Urothelium cell line (cell line): ENCODE measurements at regions not wholly inside any gene's neighbourhood (a gene's known extent, or its start where the extent isn't known, plus 50 kb on each side); places are given as distances from the start of the nearest gene placed in this dataset.
"Not testable (repeated sequence)": the region's sequence is repeated elsewhere in the genome, so short reads cannot be mapped to it uniquely, and the experiment has no call there.

Source experiments
- DNase-seq: peaks from one replicate; pipeline ENCODE4 v3.0.0; 2011; ENCODE audit warnings: low spot score, mixed read lengths
- FAIRE-seq: peaks from 2 replicates; lab custom pipeline; 2011; peaks lifted over from hg19 to GRCh38; lab: Jason Lieb, UNC

- FAIRE-seq, result no peak
Observed at GRCh38 chr2:122660786-122661634, 905.6 kb downstream of the TSN start.

GRCh38 chr2:122663620-122664019, 908.2 kb downstream of the TSN start:
- DNase-seq, result no peak
- FAIRE-seq, result no peak

More at GRCh38 chr2:122660786-122661634, 905.6 kb downstream of the TSN start:
- no peak for DNase-seq

GRCh38 chr2:122669627-122670026, 914.2 kb downstream of the TSN start:
- FAIRE-seq (no peak), DNase-seq (no peak)

GRCh38 chr2:122670897-122671296, 915.4 kb downstream of the TSN start:
- DNase-seq (no peak), FAIRE-seq (peak; percentile 9)

- DNase-seq (no peak), FAIRE-seq (no peak)
Observed at GRCh38 chr2:122680662-122681061, 925.2 kb downstream of the TSN start.

- no peak for FAIRE-seq
- DNase-seq, result no peak
Observed at GRCh38 chr2:122681626-122682025, 926.2 kb downstream of the TSN start.

- no peak for DNase-seq
Observed at GRCh38 chr2:122682356-122682755, 926.9 kb downstream of the TSN start.

GRCh38 chr2:122683018-122683417, 927.6 kb downstream of the TSN start:
- FAIRE-seq, result no peak
- DNase-seq, result no peak

More at GRCh38 chr2:122682356-122682755, 926.9 kb downstream of the TSN start:
- no peak for FAIRE-seq

- no peak for FAIRE-seq
- DNase-seq, result no peak
Observed at GRCh38 chr2:122692400-122693083, 937.1 kb downstream of the TSN start.

GRCh38 chr2:122697415-122697814, 942.0 kb downstream of the TSN start:
- DNase-seq (no peak), FAIRE-seq (no peak)

GRCh38 chr2:122703676-122704075, 948.2 kb downstream of the TSN start:
- DNase-seq (no peak), FAIRE-seq (no peak)

- DNase-seq (no peak), FAIRE-seq (no peak)
Observed at GRCh38 chr2:122704109-122704563, 948.7 kb downstream of the TSN start.

GRCh38 chr2:122705746-122706145, 950.3 kb downstream of the TSN start:
- FAIRE-seq, result no peak

GRCh38 chr2:122706757-122707223, 951.3 kb downstream of the TSN start:
- FAIRE-seq (no peak), DNase-seq (no peak)

More at GRCh38 chr2:122705746-122706145, 950.3 kb downstream of the TSN start:
- no peak for DNase-seq

GRCh38 chr2:122707224-122707824, 951.9 kb downstream of the TSN start:
- DNase-seq, result no peak
- FAIRE-seq, result no peak

- DNase-seq, result no peak
- FAIRE-seq, result no peak
Observed at GRCh38 chr2:122710049-122710448, 954.6 kb downstream of the TSN start.

GRCh38 chr2:122713800-122714199, 958.3 kb downstream of the TSN start:
- FAIRE-seq (no peak), DNase-seq (no peak)

- FAIRE-seq, DNase-seq: not testable (repeated sequence)
Observed at GRCh38 chr2:122720822-122721221, 965.4 kb downstream of the TSN start.

- DNase-seq, result peak; percentile 68
- FAIRE-seq, result peak; percentile 93
Observed at GRCh38 chr2:122734766-122735424, 979.4 kb downstream of the TSN start.

GRCh38 chr2:122736279-122736678, 980.8 kb downstream of the TSN start:
- FAIRE-seq (peak; percentile 84), DNase-seq (peak; percentile 64)
